HUES48 (cell line): ENCODE measurements at regions not wholly inside any gene's neighbourhood (a gene's known extent, or its start where the extent isn't known, plus 50 kb on each side); places are given as distances from the start of the nearest gene placed in this dataset.
A peak's percentile ranks its signal among the peaks of the same experiment; 100 is the strongest.

Experiments
- H3K27ac ChIP-seq: one replicate; pipeline ENCODE4 v1.7.0; 2013; ENCODE audit warnings: low read depth, low read length, inconsistent platforms
- H3K27me3 ChIP-seq: 2 replicates; pipeline ENCODE4 v1.6.1; 2013; ENCODE audit warnings: mild to moderate bottlenecking, low read length; ENCODE audit not compliant: control insufficient read depth, insufficient read depth
- H3K36me3 ChIP-seq: 2 replicates; pipeline ENCODE4 v1.6.1; 2013; ENCODE audit warnings: low read length; ENCODE audit not compliant: control insufficient read depth, insufficient read depth
- H3K4me1 ChIP-seq: 2 replicates; pipeline ENCODE4 v1.6.1; 2013; ENCODE audit warnings: mild to moderate bottlenecking, low read length; ENCODE audit not compliant: control insufficient read depth, insufficient read depth
- H3K4me3 ChIP-seq: 2 replicates; pipeline ENCODE4 v1.5.1; 2013; ENCODE audit warnings: mild to moderate bottlenecking, low read depth, low read length
- H3K9ac ChIP-seq: 2 replicates; pipeline ENCODE4 v1.6.1; 2013; ENCODE audit warnings: mild to moderate bottlenecking, low read depth, low read length, moderate library complexity
- H3K9me3 ChIP-seq: 2 replicates; pipeline ENCODE4 v1.6.1; 2013; ENCODE audit warnings: low read length; ENCODE audit not compliant: control insufficient read depth, insufficient read depth

DNA sequence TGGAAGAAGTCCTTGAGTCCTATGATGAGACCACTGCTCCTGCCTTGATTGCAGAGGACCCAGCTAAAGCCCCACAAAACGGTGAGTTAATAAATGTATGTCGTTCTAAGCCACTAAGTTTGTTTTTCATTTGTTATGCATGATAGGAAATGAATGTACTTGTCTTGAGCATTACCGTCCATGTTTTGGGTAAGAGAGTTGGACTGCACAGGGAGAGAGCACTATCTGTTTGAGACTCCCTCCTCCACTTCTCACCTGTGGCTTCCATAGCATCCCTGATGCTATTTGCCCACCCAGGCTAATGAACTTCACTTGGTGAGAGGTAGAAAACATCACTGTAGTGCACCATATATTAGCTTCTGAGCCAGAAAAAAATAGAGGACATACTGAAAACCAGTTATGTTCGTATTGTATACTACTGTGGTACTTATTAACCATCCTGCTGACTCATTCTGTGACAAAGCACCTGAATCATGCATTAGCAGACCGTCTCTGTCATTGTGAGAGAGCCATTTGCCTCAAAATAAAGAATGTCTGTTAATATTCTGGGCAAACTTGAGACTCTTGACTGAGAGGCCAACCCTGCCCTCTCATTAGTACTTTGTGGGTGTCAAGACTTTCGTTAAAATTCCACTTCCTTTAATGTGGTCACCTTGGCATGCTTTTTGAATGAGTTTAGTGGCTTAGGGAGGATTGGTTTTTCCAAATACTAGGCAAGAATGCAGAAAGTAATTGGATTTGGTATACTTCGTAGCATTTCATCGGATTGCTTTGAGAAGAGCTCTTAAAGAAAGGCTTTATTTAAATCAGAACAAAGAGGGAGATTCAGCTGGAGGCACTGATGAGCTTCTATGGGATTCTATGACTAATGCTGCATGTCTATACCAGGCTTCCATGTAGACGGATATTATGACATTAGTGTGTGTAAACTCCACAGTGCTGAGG lies 99.3 kb upstream of the GRPR start:
- Histone ChIP-seq H3K4me3 (no peak overlapping the region), H3K36me3 (no peaks in the 10 kb centered on the region), H3K9me3 (no peaks in the 10 kb centered on the region), H3K4me1 (peaks cover 6% of the 10 kb centered on the region; the same call in 1 of the 2 replicates), H3K9ac (no peak overlapping the region), H3K27me3 (no peaks in the 10 kb centered on the region), H3K27ac (no peak overlapping the region)

DNA sequence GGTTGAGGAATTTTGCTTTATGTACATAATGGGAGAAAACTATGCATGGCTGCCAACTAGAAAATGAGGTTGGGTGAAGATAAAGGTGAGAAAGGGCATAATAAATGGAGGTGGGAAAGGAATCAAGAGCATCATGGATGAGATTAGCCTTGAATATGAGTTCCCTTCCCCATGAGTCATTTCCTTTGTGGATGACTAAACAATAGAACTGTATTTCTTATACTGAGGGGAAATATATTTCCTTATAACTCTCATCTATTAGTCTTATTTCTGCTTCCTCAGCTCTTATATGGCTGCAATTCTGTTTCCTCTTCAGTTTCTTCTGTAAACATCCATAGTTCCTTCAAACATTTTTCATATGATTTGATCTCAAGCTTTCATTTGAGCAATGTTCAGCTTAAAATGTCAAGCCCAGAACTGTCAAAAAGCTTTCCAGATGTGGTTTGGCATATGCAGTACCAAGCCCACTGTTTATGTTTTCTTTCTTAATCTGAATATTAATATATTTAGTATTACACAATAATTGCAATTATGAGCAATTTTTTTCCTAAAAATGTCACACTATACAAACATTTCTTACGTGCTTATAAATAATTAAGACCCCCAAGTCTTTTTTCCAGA lies 100.7 kb upstream of the GRPR start:
- Histone ChIP-seq H3K4me3 (no peak overlapping the region), H3K27me3 (no peaks in the 10 kb centered on the region), H3K9ac (no peak overlapping the region), H3K4me1 (peaks cover 17% of the 10 kb centered on the region), H3K9me3 (no peaks in the 10 kb centered on the region), H3K27ac (no peak overlapping the region), H3K36me3 (no peaks in the 10 kb centered on the region)

DNA sequence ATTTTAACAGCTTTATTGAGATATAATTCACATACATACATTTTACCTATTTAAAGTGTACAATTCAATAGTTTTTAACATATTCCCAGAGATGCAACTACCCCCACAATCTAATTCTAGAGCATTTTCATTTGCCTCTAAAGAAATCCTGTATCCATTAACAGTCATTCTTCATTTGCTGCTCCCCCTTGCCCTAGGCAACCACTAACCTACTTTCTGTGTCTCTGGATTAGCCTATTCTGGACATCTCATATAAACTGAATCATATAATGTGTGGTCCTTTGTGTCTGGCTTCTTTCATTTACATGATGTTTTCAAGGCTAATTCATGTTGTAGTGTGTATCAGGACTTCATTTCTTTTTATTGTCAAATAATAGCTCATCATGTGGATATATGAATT lies 105.1 kb upstream of the GRPR start:
- no peaks in the 10 kb centered on the region for H3K27me3 ChIP-seq
- no peak overlapping the region for H3K9ac ChIP-seq
- H3K4me3 ChIP-seq: no peak overlapping the region
- no peaks in the 10 kb centered on the region for H3K36me3 ChIP-seq
- peaks cover 18% of the 10 kb centered on the region for H3K4me1 ChIP-seq
- H3K9me3 ChIP-seq: no peaks in the 10 kb centered on the region
- no peak overlapping the region for H3K27ac ChIP-seq

DNA sequence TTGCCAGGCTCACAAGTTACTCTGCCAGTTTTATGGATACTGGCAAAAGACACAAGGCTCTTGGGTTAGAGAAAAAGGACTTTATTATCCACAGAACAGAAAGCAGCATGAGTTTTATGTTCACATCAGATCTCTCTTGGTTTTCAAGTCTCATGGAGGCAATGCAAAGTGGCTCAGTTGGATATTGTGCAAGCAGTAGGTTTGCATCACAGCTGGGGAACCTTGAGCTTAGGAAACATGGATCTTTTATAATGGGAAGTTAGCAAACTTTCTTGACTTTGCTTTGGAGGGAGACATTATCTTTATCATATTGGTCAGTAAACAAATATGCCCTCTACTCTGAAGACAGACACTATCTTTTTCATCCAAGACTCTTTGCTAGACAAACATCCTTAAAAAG lies 109.2 kb upstream of the GRPR start:
- H3K36me3 ChIP-seq: no peaks in the 10 kb centered on the region
- H3K27me3 ChIP-seq: no peaks in the 10 kb centered on the region; the same call in 1 of the 2 replicates
- H3K9ac ChIP-seq: no peak overlapping the region
- peaks cover 18% of the 10 kb centered on the region for H3K4me1 ChIP-seq
- H3K27ac ChIP-seq: no peak overlapping the region
- no peak overlapping the region for H3K4me3 ChIP-seq
- no peaks in the 10 kb centered on the region for H3K9me3 ChIP-seq

DNA sequence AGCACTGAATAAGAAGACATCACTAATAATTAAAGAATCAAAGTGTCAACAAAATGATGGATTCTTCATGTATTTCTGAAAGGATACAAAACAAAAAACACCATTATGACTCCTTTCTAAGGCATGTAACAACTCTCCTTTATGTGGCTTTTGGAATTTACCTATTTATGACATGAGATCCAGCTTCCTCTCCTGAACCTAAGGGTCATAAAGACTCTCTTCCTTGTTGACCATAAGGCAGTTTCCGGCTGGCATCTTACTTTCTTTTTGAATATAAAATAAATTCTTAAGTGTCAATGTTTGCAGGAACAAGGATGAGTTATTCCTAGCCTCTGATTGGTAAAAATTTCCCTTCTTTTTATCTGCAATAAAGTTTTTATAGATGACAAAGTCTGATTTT lies 111.1 kb upstream of the GRPR start:
- Histone ChIP-seq H3K9me3 (no peaks in the 10 kb centered on the region), H3K4me1 (peaks cover 2% of the 10 kb centered on the region)

DNA sequence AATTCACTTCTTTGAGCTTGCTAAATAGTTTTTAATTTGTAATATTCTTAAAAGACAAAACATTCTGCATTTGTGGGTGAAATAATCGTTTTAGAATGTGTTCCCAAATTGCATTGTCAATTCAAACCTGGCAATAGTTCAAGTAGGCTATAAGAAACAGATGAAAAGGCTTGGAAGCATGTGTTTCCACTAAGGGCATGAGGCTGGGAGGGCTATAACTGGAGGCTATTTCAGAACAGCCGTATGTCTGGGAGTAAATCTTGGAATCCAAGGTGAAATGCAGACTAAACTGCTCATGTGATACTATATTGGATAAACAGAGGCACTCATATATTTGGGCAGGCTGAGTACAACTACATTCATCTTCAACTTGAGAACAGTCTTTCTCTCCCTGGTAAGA lies 117.4 kb upstream of the GRPR start:
- no peak overlapping the region for H3K27ac ChIP-seq
- H3K27me3 ChIP-seq: no peaks in the 10 kb centered on the region; the same call in 1 of the 2 replicates
- no peaks in the 10 kb centered on the region for H3K36me3 ChIP-seq
- H3K4me1 ChIP-seq: peaks cover 7% of the 10 kb centered on the region; the same call in 1 of the 2 replicates
- H3K9me3 ChIP-seq: peaks cover 14% of the 10 kb centered on the region
- H3K4me3 ChIP-seq: no peak overlapping the region
- no peak overlapping the region for H3K9ac ChIP-seq

More for the DNA sequence above, 111.1 kb upstream of the GRPR start:
- H3K27me3 ChIP-seq: no peaks in the 10 kb centered on the region; the same call in 1 of the 2 replicates
- H3K27ac ChIP-seq: no peak overlapping the region
- no peak overlapping the region for H3K9ac ChIP-seq
- no peaks in the 10 kb centered on the region for H3K36me3 ChIP-seq
- no peak overlapping the region for H3K4me3 ChIP-seq

DNA sequence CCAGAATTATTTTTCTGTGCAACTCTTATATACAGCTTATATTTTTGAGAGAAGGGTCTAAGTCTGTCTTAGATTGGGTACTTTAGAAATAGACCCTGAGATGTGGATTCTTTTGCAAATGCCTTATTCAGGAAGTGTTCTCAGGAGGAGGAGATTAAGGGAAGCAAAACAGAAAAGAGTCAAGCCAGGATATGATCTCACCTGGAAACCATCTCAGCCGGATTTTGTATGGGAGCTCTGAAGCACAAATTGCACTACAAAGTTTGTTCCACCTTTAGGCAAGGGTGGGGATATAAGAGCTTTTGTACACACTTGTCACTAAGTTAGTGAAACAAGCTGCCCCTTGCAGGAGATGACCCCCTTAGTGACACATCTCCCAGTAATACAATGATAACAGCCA lies 121.2 kb upstream of the GRPR start:
- H3K4me1 ChIP-seq: peaks cover 7% of the 10 kb centered on the region; the same call in 1 of the 2 replicates
- H3K9ac ChIP-seq: no peak overlapping the region
- no peak overlapping the region; the same call in 1 of the 2 replicates for H3K4me3 ChIP-seq
- H3K36me3 ChIP-seq: no peaks in the 10 kb centered on the region
- H3K27ac ChIP-seq: peak overlapping the region; percentile 74
- peaks cover 14% of the 10 kb centered on the region for H3K9me3 ChIP-seq
- H3K27me3 ChIP-seq: no peaks in the 10 kb centered on the region

DNA sequence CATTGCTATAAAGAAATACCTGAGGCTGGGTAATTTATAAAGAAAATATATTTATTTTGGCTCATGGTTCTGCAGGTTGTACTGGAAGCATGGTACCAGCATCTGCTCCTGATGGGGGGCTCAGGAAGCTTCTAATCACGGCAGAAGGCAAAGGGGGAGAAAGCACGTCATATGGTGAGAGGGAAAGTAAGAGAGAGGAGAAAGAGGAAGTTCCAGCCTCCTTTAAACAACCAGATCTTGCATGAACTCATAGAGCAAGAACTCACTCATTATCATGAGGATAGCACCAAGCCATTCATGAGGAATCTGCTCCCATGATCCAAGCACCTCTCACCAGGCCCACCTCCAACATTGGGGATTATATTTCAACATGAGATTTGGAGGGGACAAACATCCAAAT lies 125.0 kb upstream of the GRPR start:
- Histone ChIP-seq H3K9me3 (peaks cover 14% of the 10 kb centered on the region), H3K4me3 (no peak overlapping the region), H3K4me1 (peaks cover 7% of the 10 kb centered on the region; the same call in 1 of the 2 replicates), H3K27me3 (no peaks in the 10 kb centered on the region), H3K36me3 (no peaks in the 10 kb centered on the region), H3K27ac (no peak overlapping the region), H3K9ac (no peak overlapping the region)

DNA sequence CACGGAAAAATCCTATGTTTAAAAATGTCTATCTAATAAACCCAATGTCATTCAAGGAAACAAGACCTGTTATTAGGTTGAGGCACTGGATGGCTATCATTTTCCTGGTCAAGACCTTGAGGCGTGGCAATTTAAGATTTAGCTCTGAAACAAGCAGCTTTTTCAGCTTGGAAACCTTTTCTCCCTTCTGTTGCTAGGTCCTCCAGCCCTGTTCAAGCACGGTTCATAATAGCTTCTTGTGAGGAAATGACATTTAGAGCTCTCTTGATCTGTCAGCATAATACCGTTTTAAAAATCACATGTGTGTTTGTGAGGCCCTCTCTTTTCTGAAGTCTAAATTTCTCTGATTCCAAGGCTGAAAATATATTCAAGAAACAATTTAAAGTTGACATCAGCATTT lies 133.6 kb upstream of the GRPR start:
- H3K27me3 ChIP-seq: no peaks in the 10 kb centered on the region
- no peak overlapping the region for H3K9ac ChIP-seq
- no peak overlapping the region for H3K4me3 ChIP-seq
- H3K4me1 ChIP-seq: peaks cover 16% of the 10 kb centered on the region; the same call in 1 of the 2 replicates
- no peaks in the 10 kb centered on the region for H3K36me3 ChIP-seq
- no peaks in the 10 kb centered on the region for H3K9me3 ChIP-seq
- peak overlapping the region; percentile 69 for H3K27ac ChIP-seq

DNA sequence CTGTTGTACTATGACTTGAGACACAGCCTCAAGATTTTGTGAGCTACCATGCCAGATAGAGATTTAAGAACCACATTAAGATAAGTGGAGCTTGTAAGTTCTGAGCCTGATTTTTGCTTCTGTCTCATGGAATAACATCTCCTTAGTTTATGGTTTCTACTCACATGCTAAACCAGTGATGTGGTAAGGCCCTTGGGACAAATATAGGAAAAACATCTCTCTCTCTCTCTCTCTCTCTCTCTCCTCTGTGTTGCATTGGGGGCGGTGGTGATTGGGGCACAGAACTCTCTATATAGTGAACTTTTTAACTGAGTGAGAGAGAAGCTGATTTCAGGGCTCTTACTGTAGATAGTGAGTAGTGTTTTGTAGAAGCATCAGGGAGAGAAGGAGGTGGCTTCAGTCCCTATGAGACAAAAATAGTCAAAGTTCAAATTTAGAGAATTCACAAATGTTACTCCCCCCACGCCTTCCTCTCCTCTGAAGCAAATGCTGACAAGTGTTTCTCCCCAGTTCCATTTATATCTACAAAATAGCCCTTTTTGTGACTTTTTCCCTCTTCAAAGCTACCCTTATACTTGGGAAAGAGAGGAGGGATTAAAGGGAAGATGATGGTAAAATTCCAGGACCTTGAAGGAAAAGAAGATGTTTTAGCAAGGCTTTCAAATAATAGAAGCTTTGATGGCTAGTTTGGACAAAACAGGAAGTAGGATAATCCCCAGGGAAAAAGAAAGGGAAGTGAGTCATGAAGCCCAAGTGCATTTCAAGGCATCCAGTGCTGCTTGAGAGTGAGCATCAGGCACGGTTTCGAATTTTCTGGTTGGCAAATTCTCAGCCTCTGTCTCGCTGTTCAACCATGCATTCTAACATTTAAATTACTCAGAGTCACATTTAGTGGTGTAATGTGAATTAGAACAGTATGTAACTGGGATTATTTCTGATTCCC lies 134.3 kb upstream of the AP1S2 start:
- H3K9ac ChIP-seq: no peak overlapping the region; the same call in 1 of the 2 replicates
- H3K4me3 ChIP-seq: no peak overlapping the region
- peak overlapping the region; percentile 69 for H3K27ac ChIP-seq
- H3K36me3 ChIP-seq: no peaks in the 10 kb centered on the region
- H3K4me1 ChIP-seq: peaks cover 16% of the 10 kb centered on the region; the same call in 1 of the 2 replicates
- no peaks in the 10 kb centered on the region for H3K27me3 ChIP-seq
- no peaks in the 10 kb centered on the region for H3K9me3 ChIP-seq
